Esophagus squamous epithelium (tissue), 5 donors: ENCODE measurements at regions not wholly inside any gene's neighbourhood (a gene's known extent, or its start where the extent isn't known, plus 50 kb on each side); places are given as distances from the start of the nearest gene placed in this dataset.
"Not testable (repeated sequence)": the region's sequence is repeated elsewhere in the genome, so short reads cannot be mapped to it uniquely, and the experiment has no call there.

Experiments used
- DNase-seq: peaks from one replicate; lab custom pipeline; 2025; lab: John Stamatoyannopoulos, UW
- H3K27ac ChIP-seq, 4 donors: fragments of 200-600 bp; sonication (generic); one replicate each; pipeline ENCODE4 v1.5.1; 2016 to 2019; ENCODE audit warnings: mild to moderate bottlenecking in 1 of 4
- H3K27me3 ChIP-seq, 4 donors: fragments of 200-600 bp; sonication (generic); 1 replicate in 3 of 4; 2 replicates in 1 of 4; pipeline versions ENCODE4 v1.5.1 to v1.6.0; 2017 to 2021; ENCODE audit warnings: antibody characterized with exemption in 1 of 4
- H3K36me3 ChIP-seq, 3 donors: fragments of 200-600 bp; sonication (generic); one replicate each; pipeline ENCODE4 v1.5.1; 2016 to 2019
- H3K4me1 ChIP-seq, 3 donors: fragments of 200-600 bp; sonication (generic); one replicate each; pipeline ENCODE4 v1.5.1; 2017 to 2019
- H3K4me3 ChIP-seq, 4 donors: fragments of 200-600 bp; sonication (generic); 1 replicate in 3 of 4; 2 replicates in 1 of 4; pipeline ENCODE4 v1.5.1; 2016 to 2019; ENCODE audit warnings: mild to moderate bottlenecking in 2 of 4, moderate library complexity in 1 of 4
- H3K9me3 ChIP-seq, 3 donors: fragments of 200-600 bp; sonication (generic); one replicate each; pipeline ENCODE4 v1.5.1; 2016 to 2019
- CTCF ChIP-seq, 6 experiments: fragments of 450-650 bp in 4 of 6; fragments of 200-600 bp in 2 of 6; sonication (generic) in 2 of 6; IDR thresholded peaks; one replicate each; pipeline ENCODE4 v1.5.1; 2016 to 2019; ENCODE audit warnings: antibody characterized with exemption in 6 of 6, mild to moderate bottlenecking in 4 of 6, moderate library complexity in 4 of 6
- POLR2A ChIP-seq, 4 donors: fragments of 450-650 bp; IDR thresholded peaks; one replicate each; pipeline ENCODE4 v1.6.1; 2017; ENCODE audit warnings: antibody characterized with exemption in 4 of 4, mild to moderate bottlenecking in 4 of 4, moderate library complexity in 3 of 4
- WGBS, 2 donors: methylation state at CpG; one replicate each; pipeline ENCODE4 v1.1.5; 2018; 5-methylcytosine and 5-hydroxymethylcytosine counted together
- intact Hi-C: fragments of 100-400 bp; cut with DNase I; formaldehyde crosslinking; loops from one replicate; pipeline ENCODE4 v1.15.0; 2022
- donor health status: DM: yes; HTN: yes; CAD: no.

GRCh38 chr10:124168581-124168980 is 75.2 kb upstream of the CHST15 start:
- Histone ChIP-seq H3K4me3 (no peak overlapping the region), H3K27me3 (no peaks in the 10 kb centered on the region), H3K36me3 (no peaks in the 10 kb centered on the region), H3K4me1 (no peaks in the 10 kb centered on the region), H3K9me3 (no peaks in the 10 kb centered on the region), H3K27ac (no peak overlapping the region)
- 84 to 94% methylated on average over 2 to 3 of the region's 5 CpGs for WGBS, 2 donors
- DNase-seq: no peak
- intact Hi-C loops: no loop called here
- TF ChIP-seq CTCF (IDR thresholded peaks at IDR 0.05) (no peak), POLR2A (IDR thresholded peaks at IDR 0.05) (no peak)

GRCh38 chr10:124167925-124168324 is 74.5 kb upstream of the CHST15 start:
- H3K4me1 ChIP-seq, H3K9me3 ChIP-seq, H3K27me3 ChIP-seq, H3K27ac ChIP-seq, intact Hi-C loops, DNase-seq, H3K36me3 ChIP-seq, H3K4me3 ChIP-seq: not testable (repeated sequence)
- 91 to 94% methylated on average over 5 of the region's 5 CpGs for WGBS, 2 donors

- WGBS, 2 donors: 83 to 84% methylated on average over 20 of the region's 20 CpGs
- H3K4me3 ChIP-seq: no peak overlapping the region
- no peak for DNase-seq
- no peaks in the 10 kb centered on the region for H3K9me3 ChIP-seq
- TF ChIP-seq CTCF (IDR thresholded peaks at IDR 0.05): no peak
- no peak for TF ChIP-seq POLR2A (IDR thresholded peaks at IDR 0.05)
- H3K27me3 ChIP-seq: no peaks in the 10 kb centered on the region
- intact Hi-C loops: no loop called here
- H3K27ac ChIP-seq: no peak overlapping the region
- H3K36me3 ChIP-seq: no peaks in the 10 kb centered on the region
- H3K4me1 ChIP-seq: no peaks in the 10 kb centered on the region
These were observed 73.2 kb upstream of the CHST15 start for GRCh38 chr10:124166431-124167125.

- intact Hi-C loops: no loop called here
- no peak overlapping the region for H3K27ac ChIP-seq
- no peaks in the 10 kb centered on the region for H3K27me3 ChIP-seq
- DNase-seq: no peak
- 72 to 82% methylated on average over 2 to 3 of the region's 3 CpGs for WGBS, 2 donors
- no peak for TF ChIP-seq POLR2A (IDR thresholded peaks at IDR 0.05)
- TF ChIP-seq CTCF (IDR thresholded peaks at IDR 0.05): no peak
- H3K9me3 ChIP-seq: no peaks in the 10 kb centered on the region
- H3K4me3 ChIP-seq: no peak overlapping the region
- no peaks in the 10 kb centered on the region for H3K4me1 ChIP-seq
- no peaks in the 10 kb centered on the region for H3K36me3 ChIP-seq
These were observed 72.4 kb upstream of the CHST15 start for GRCh38 chr10:124165827-124166226.

GRCh38 chr10:124165311-124165710 is 71.9 kb upstream of the CHST15 start:
- Histone ChIP-seq H3K36me3 (no peaks in the 10 kb centered on the region), H3K9me3 (no peaks in the 10 kb centered on the region), H3K4me1 (no peaks in the 10 kb centered on the region), H3K27ac (no peak overlapping the region), H3K27me3 (no peaks in the 10 kb centered on the region), H3K4me3 (no peak overlapping the region)
- 88 to 94% methylated on average over 8 of the region's 8 CpGs for WGBS, 2 donors
- intact Hi-C loops: no loop called here
- TF ChIP-seq CTCF (IDR thresholded peaks at IDR 0.05): no peak
- no peak for TF ChIP-seq POLR2A (IDR thresholded peaks at IDR 0.05)
- DNase-seq: no peak

GRCh38 chr10:124164264-124164663 is 70.9 kb upstream of the CHST15 start:
- intact Hi-C loops: no loop called here
- TF ChIP-seq CTCF (IDR thresholded peaks at IDR 0.05) (no peak), POLR2A (IDR thresholded peaks at IDR 0.05) (no peak)
- WGBS, 2 donors: 79 to 87% methylated on average over 2 of the region's 2 CpGs

More at GRCh38 chr10:124164264-124164663, 70.9 kb upstream of the CHST15 start:
- DNase-seq: no peak
- no peaks in the 10 kb centered on the region for H3K9me3 ChIP-seq
- H3K27me3 ChIP-seq: peaks cover 0 to 4% (median 0%) of the 10 kb centered on the region in 4 donors
- H3K4me1 ChIP-seq: no peaks in the 10 kb centered on the region
- no peaks in the 10 kb centered on the region for H3K36me3 ChIP-seq
- H3K4me3 ChIP-seq: no peak overlapping the region
- no peak overlapping the region for H3K27ac ChIP-seq
